Esophagus squamous epithelium (tissue), 5 donors: ENCODE measurements at regions not wholly inside any gene's neighbourhood (a gene's known extent, or its start where the extent isn't known, plus 50 kb on each side); places are given as distances from the start of the nearest gene placed in this dataset.

Experiments
- DNase-seq: peaks from one replicate; lab custom pipeline; 2025; lab: John Stamatoyannopoulos, UW
- H3K27ac ChIP-seq, 4 donors: fragments of 200-600 bp; sonication (generic); one replicate each; pipeline ENCODE4 v1.5.1; 2016 to 2019; ENCODE audit warnings: mild to moderate bottlenecking in 1 of 4
- H3K27me3 ChIP-seq, 4 donors: fragments of 200-600 bp; sonication (generic); 1 replicate in 3 of 4; 2 replicates in 1 of 4; pipeline versions ENCODE4 v1.5.1 to v1.6.0; 2017 to 2021; ENCODE audit warnings: antibody characterized with exemption in 1 of 4
- H3K36me3 ChIP-seq, 3 donors: fragments of 200-600 bp; sonication (generic); one replicate each; pipeline ENCODE4 v1.5.1; 2016 to 2019
- H3K4me1 ChIP-seq, 3 donors: fragments of 200-600 bp; sonication (generic); one replicate each; pipeline ENCODE4 v1.5.1; 2017 to 2019
- H3K4me3 ChIP-seq, 4 donors: fragments of 200-600 bp; sonication (generic); 1 replicate in 3 of 4; 2 replicates in 1 of 4; pipeline ENCODE4 v1.5.1; 2016 to 2019; ENCODE audit warnings: mild to moderate bottlenecking in 2 of 4, moderate library complexity in 1 of 4
- H3K9me3 ChIP-seq, 3 donors: fragments of 200-600 bp; sonication (generic); one replicate each; pipeline ENCODE4 v1.5.1; 2016 to 2019
- POLR2A ChIP-seq, 4 donors: fragments of 450-650 bp; IDR thresholded peaks; one replicate each; pipeline ENCODE4 v1.6.1; 2017; ENCODE audit warnings: antibody characterized with exemption in 4 of 4, mild to moderate bottlenecking in 4 of 4, moderate library complexity in 3 of 4
- WGBS, 2 donors: methylation state at CpG; one replicate each; pipeline ENCODE4 v1.1.5; 2018; 5-methylcytosine and 5-hydroxymethylcytosine counted together
- intact Hi-C: fragments of 100-400 bp; cut with DNase I; formaldehyde crosslinking; loops from one replicate; pipeline ENCODE4 v1.15.0; 2022
- TF ChIP-seq, protein P1 (sequence below), 6 experiments: fragments of 450-650 bp in 4 of 6; fragments of 200-600 bp in 2 of 6; sonication (generic) in 2 of 6; IDR thresholded peaks; one replicate each; pipeline ENCODE4 v1.5.1; 2016 to 2019; ENCODE audit warnings: antibody characterized with exemption in 6 of 6, mild to moderate bottlenecking in 4 of 6, moderate library complexity in 4 of 6
- donor health status: DM: yes; HTN: yes; CAD: no.

DNA sequence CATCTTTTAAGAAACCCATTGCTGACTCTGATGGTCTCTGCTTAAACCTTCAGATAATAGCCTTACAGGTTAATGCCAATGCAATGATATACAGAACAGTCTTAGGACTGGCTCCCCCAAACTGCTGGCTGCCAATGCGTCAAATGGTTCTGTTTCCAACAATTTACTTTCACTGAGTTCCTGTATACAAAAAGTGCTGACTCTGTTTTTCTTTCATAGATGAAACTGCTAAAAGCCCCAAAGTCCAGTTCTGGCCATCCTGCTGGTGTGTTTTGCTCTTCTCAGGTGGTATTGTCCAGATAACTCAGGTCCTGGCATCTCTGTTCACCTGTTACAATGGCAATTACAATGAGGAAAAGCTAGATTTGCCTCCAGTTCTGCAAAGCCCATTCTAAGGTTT, 326.9 kb downstream of the GRIN2B start:
- Histone ChIP-seq H3K36me3 (no peaks in the 10 kb centered on the region), H3K4me1 (no peaks in the 10 kb centered on the region), H3K27ac (no peak overlapping the region), H3K4me3 (no peak overlapping the region), H3K9me3 (no peaks in the 10 kb centered on the region), H3K27me3 (no peaks in the 10 kb centered on the region)
- no peak for DNase-seq
- no peak for TF ChIP-seq POLR2A (IDR thresholded peaks at IDR 0.05)
- TF ChIP-seq, protein P1, sequence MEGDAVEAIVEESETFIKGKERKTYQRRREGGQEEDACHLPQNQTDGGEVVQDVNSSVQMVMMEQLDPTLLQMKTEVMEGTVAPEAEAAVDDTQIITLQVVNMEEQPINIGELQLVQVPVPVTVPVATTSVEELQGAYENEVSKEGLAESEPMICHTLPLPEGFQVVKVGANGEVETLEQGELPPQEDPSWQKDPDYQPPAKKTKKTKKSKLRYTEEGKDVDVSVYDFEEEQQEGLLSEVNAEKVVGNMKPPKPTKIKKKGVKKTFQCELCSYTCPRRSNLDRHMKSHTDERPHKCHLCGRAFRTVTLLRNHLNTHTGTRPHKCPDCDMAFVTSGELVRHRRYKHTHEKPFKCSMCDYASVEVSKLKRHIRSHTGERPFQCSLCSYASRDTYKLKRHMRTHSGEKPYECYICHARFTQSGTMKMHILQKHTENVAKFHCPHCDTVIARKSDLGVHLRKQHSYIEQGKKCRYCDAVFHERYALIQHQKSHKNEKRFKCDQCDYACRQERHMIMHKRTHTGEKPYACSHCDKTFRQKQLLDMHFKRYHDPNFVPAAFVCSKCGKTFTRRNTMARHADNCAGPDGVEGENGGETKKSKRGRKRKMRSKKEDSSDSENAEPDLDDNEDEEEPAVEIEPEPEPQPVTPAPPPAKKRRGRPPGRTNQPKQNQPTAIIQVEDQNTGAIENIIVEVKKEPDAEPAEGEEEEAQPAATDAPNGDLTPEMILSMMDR (IDR thresholded peaks at IDR 0.05): no peak
- intact Hi-C loops: no loop called here
- 63 to 95% methylated on average over 1 of the region's 1 CpG for WGBS, 2 donors

DNA sequence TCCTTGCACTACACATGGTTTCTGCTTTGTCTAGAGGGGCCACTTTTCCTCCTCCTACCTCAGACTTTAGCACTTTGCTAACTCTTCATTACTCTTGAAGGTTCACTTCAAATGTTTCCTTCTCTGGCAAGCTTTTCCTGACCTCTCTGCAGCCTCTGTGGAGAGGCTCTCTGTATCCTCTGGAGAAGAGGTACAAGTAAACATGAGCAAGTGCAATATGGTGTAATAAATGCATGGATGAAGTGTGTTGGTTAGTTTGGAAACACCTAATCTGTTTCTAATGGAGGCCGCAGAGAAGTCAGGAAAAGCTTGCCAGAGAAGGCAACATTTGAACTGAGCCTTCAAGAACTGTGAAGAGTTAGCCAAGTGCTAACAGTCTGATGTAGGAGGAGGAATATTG, 329.3 kb downstream of the GRIN2B start:
- Histone ChIP-seq H3K4me3 (no peak overlapping the region), H3K36me3 (no peaks in the 10 kb centered on the region), H3K9me3 (no peaks in the 10 kb centered on the region), H3K4me1 (no peaks in the 10 kb centered on the region), H3K27ac (no peak overlapping the region), H3K27me3 (no peaks in the 10 kb centered on the region)
- intact Hi-C loops: no loop called here
- no peak for DNase-seq
- 88 to 93% methylated on average over 1 of the region's 1 CpG for WGBS, 2 donors
- TF ChIP-seq POLR2A (IDR thresholded peaks at IDR 0.05): no peak
- TF ChIP-seq, protein P1 (IDR thresholded peaks at IDR 0.05): no peak

DNA sequence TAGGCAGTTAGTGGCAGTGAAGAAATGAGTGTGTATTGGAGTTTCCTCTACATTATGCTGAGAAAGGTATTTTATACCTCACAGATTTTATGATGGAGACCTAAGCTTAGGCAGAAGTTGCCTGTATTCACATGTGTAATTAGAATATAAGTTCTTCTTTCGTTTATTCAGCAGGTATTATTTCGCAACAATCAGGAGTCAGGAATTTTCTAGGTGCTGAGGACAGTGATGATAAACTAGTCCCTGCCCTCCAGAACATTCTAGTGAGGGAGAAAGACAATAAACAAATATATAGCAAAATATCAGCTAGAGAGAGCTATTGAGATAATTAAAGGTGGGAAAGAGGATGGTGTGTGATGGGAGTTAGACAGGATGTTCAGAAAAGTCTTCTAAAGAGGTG, 345.7 kb downstream of the GRIN2B start:
- no peaks in the 10 kb centered on the region for H3K36me3 ChIP-seq
- no peaks in the 10 kb centered on the region for H3K9me3 ChIP-seq
- intact Hi-C loops: no loop called here
- WGBS, 2 donors: 37 to 43% methylated on average over 2 of the region's 2 CpGs
- TF ChIP-seq, protein P1 (IDR thresholded peaks at IDR 0.05): no peak
- TF ChIP-seq POLR2A (IDR thresholded peaks at IDR 0.05): no peak
- no peak for DNase-seq
- no peaks in the 10 kb centered on the region for H3K4me1 ChIP-seq
- no peak overlapping the region for H3K27ac ChIP-seq
- no peaks in the 10 kb centered on the region for H3K27me3 ChIP-seq
- no peak overlapping the region for H3K4me3 ChIP-seq

DNA sequence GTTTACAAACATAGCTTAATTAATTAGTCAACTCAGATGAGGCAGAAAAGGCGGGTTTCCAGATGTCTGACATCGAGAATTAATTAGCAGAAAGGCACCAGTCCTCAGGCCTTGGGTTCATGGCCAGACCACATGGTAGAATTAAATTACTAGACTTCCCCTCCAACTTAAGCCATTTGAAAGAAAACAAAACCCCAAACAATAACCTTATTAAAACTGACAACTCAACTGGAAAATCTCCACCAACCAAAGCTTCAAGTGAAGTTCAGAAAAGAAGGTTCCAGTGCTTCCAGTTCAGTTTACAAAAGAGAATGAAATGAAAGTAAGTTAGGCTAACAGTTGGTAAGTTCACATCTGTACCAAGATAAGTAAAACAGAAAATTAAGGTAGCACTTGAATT, 349.5 kb downstream of the GRIN2B start:
- 36 to 59% methylated on average over 2 of the region's 2 CpGs for WGBS, 2 donors

DNA sequence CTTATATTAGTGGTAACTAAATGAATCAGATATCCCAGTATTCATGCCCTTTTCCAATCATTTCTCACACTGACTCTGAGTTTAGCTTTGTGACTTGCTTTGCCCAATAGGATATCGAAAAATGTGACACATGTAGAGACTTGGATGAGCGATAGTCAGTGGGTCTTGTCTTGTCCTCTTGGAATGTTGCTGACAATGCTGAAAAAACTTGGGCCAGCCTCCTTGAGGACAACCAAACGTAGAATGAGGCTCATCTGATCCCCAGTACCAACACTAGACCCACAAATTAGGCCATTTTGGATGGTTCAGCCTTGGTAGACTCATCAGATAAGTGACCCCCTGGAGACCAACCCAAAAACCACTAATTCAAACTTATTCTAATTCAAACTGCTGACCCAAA, 351.0 kb downstream of the GRIN2B start:
- H3K27me3 ChIP-seq: no peaks in the 10 kb centered on the region
- intact Hi-C loops: no loop called here
- H3K4me3 ChIP-seq: no peak overlapping the region
- WGBS, 2 donors: 59 to 80% methylated on average over 3 of the region's 3 CpGs
- no peak overlapping the region for H3K27ac ChIP-seq
- TF ChIP-seq, protein P1 (IDR thresholded peaks at IDR 0.05): no peak
- no peak for TF ChIP-seq POLR2A (IDR thresholded peaks at IDR 0.05)
- no peaks in the 10 kb centered on the region for H3K4me1 ChIP-seq
- H3K9me3 ChIP-seq: no peaks in the 10 kb centered on the region
- DNase-seq: no peak
- H3K36me3 ChIP-seq: no peaks in the 10 kb centered on the region

More for the DNA sequence above, 349.5 kb downstream of the GRIN2B start:
- H3K36me3 ChIP-seq: no peaks in the 10 kb centered on the region
- intact Hi-C loops: no loop called here
- H3K4me3 ChIP-seq: no peak overlapping the region
- H3K27me3 ChIP-seq: no peaks in the 10 kb centered on the region
- no peak overlapping the region for H3K27ac ChIP-seq
- no peak for DNase-seq
- no peaks in the 10 kb centered on the region for H3K9me3 ChIP-seq
- no peak for TF ChIP-seq POLR2A (IDR thresholded peaks at IDR 0.05)
- TF ChIP-seq, protein P1 (IDR thresholded peaks at IDR 0.05): no peak
- no peaks in the 10 kb centered on the region for H3K4me1 ChIP-seq
